ENCODE measurements at regions not wholly inside any gene's neighbourhood (a gene's known extent, or its start where the extent isn't known, plus 50 kb on each side); places are given as distances from the start of the nearest gene placed in this dataset.
"Not testable (repeated sequence)": the region's sequence is repeated elsewhere in the genome, so short reads cannot be mapped to it uniquely, and the experiment has no call there.

GRCh38 chr22:48758881-48759875 is 1068.5 kb downstream of the BRD1 start:
- no peak for DNase-seq (ENCODE audit: low read depth in 1 of 2, low spot score in 1 of 2)
- H3K27me3 ChIP-seq (ENCODE audit: insufficient read depth, poor library complexity, severe bottlenecking) = no peaks in the 10 kb centered on the region
- TF ChIP-seq POLR2AphosphoS5 (IDR thresholded peaks at IDR 0.05; ENCODE audit: low read depth) = no peak
- TF ChIP-seq SPI1 (IDR thresholded peaks at IDR 0.05; ENCODE audit: borderline replicate concordance, low read depth) = no peak
- TF ChIP-seq CTCF (IDR thresholded peaks at IDR 0.05; ENCODE audit: insufficient read depth, low read length) = no peak
- no peak for TF ChIP-seq GABPA (IDR thresholded peaks at IDR 0.05; ENCODE audit: low read depth)
- TF ChIP-seq REST (IDR thresholded peaks at IDR 0.05; ENCODE audit: insufficient replicate concordance, low read depth) = no peak

GRCh38 chr22:48757985-48758561 is 1069.6 kb downstream of the BRD1 start:
- no peak overlapping the region for H3K27ac ChIP-seq (replicated peaks)
- H3K27me3 ChIP-seq (ENCODE audit: insufficient read depth, poor library complexity, severe bottlenecking) = no peaks in the 10 kb centered on the region
- no peak overlapping the region for H3K4me3 ChIP-seq (replicated peaks; ENCODE audit: insufficient read depth, low read length)
- DNase-seq (ENCODE audit: low read depth in 1 of 2, low spot score in 1 of 2) = no peak
- no peak for TF ChIP-seq GABPA (IDR thresholded peaks at IDR 0.05; ENCODE audit: low read depth)
- no peak for TF ChIP-seq SPI1 (IDR thresholded peaks at IDR 0.05; ENCODE audit: borderline replicate concordance, low read depth)
- TF ChIP-seq REST (IDR thresholded peaks at IDR 0.05; ENCODE audit: insufficient replicate concordance, low read depth) = no peak
- TF ChIP-seq CTCF (IDR thresholded peaks at IDR 0.05; ENCODE audit: insufficient read depth, low read length) = no peak
- no peak for TF ChIP-seq POLR2AphosphoS5 (IDR thresholded peaks at IDR 0.05; ENCODE audit: low read depth)

More at GRCh38 chr22:48758881-48759875, 1068.5 kb downstream of the BRD1 start:
- H3K4me3 ChIP-seq (replicated peaks; ENCODE audit: insufficient read depth, low read length) = no peak overlapping the region
- H3K27ac ChIP-seq (replicated peaks) = no peak overlapping the region

GRCh38 chr22:48757581-48757980 is 1070.1 kb downstream of the BRD1 start:
- no peak for TF ChIP-seq SPI1 (IDR thresholded peaks at IDR 0.05; ENCODE audit: borderline replicate concordance, low read depth)
- no peak for TF ChIP-seq GABPA (IDR thresholded peaks at IDR 0.05; ENCODE audit: low read depth)
- TF ChIP-seq POLR2AphosphoS5 (IDR thresholded peaks at IDR 0.05; ENCODE audit: low read depth) = no peak
- TF ChIP-seq CTCF (IDR thresholded peaks at IDR 0.05; ENCODE audit: insufficient read depth, low read length) = no peak
- TF ChIP-seq REST (IDR thresholded peaks at IDR 0.05; ENCODE audit: insufficient replicate concordance, low read depth) = no peak
- Histone ChIP-seq H3K4me3 (replicated peaks; ENCODE audit: insufficient read depth, low read length) (no peak overlapping the region), H3K27ac (replicated peaks) (no peak overlapping the region), H3K27me3 (ENCODE audit: insufficient read depth, poor library complexity, severe bottlenecking) (no peaks in the 10 kb centered on the region)
- DNase-seq (ENCODE audit: low read depth in 1 of 2, low spot score in 1 of 2) = no peak

GRCh38 chr22:48757135-48757534 is 1070.5 kb downstream of the BRD1 start:
- not testable (repeated sequence) for H3K27ac ChIP-seq (replicated peaks); H3K27me3 ChIP-seq (ENCODE audit: insufficient read depth, poor library complexity, severe bottlenecking); H3K4me3 ChIP-seq (replicated peaks; ENCODE audit: insufficient read depth, low read length); DNase-seq (ENCODE audit: low read depth in 1 of 2, low spot score in 1 of 2)

Measured in HL-60 (cell line).